Esophagus muscularis mucosa (tissue), 4 donors: ENCODE measurements at regions not wholly inside any gene's neighbourhood (a gene's known extent, or its start where the extent isn't known, plus 50 kb on each side); places are given as distances from the start of the nearest gene placed in this dataset.

Source experiments
- DNase-seq: peaks from one replicate; pipeline ENCODE4 v3.0.0-alpha.2; 2017; ENCODE audit errors: extremely low spot score
- H3K27ac ChIP-seq, 4 donors: fragments of 200-600 bp; sonication (generic); replicated peaks in 1 of 4; 1 replicate in 3 of 4; 2 replicates in 1 of 4; pipeline ENCODE4 v1.5.1; 2016 to 2019; ENCODE audit warnings: mild to moderate bottlenecking in 1 of 4
- H3K27me3 ChIP-seq, 4 donors: fragments of 200-600 bp; sonication (generic); one replicate each; pipeline versions ENCODE4 v1.5.1 to v1.6.0; 2016 to 2019
- H3K36me3 ChIP-seq, 4 donors: fragments of 200-600 bp; sonication (generic); one replicate each; pipeline ENCODE4 v1.5.1; 2016 to 2019
- H3K4me1 ChIP-seq, 4 donors: fragments of 200-600 bp; sonication (generic); one replicate each; pipeline ENCODE4 v1.5.1; 2016 to 2019
- H3K4me3 ChIP-seq, 4 donors: fragments of 200-600 bp; sonication (generic); 1 replicate in 2 of 4; 2 replicates in 2 of 4; pipeline ENCODE4 v1.5.1; 2016 to 2019; ENCODE audit warnings: mild to moderate bottlenecking in 4 of 4, moderate library complexity in 1 of 4
- H3K9me3 ChIP-seq, 4 donors: fragments of 200-600 bp; sonication (generic); 1 replicate in 3 of 4; 2 replicates in 1 of 4; pipeline ENCODE4 v1.5.1; 2016 to 2019
- EP300 ChIP-seq: sonication (generic); formaldehyde crosslinking; IDR thresholded peaks from one replicate; pipeline ENCODE4 v1.6.1; 2017; ENCODE audit warnings: antibody characterized with exemption
- POLR2A ChIP-seq: fragments of 450-650 bp; IDR thresholded peaks from one replicate; pipeline ENCODE4 v1.6.1; 2017; ENCODE audit warnings: antibody characterized with exemption, moderate library complexity, mild to moderate bottlenecking, low read depth
- POLR2AphosphoS5 ChIP-seq, 2 donors: sonication (generic); formaldehyde crosslinking; IDR thresholded peaks; one replicate each; pipeline ENCODE4 v1.6.1; 2017; ENCODE audit warnings: antibody characterized with exemption in 2 of 2
- WGBS: methylation state at CpG from one replicate; pipeline ENCODE4 v1.1.5; 2018; 5-methylcytosine and 5-hydroxymethylcytosine counted together
- intact Hi-C: fragments of 100-400 bp; cut with DNase I; formaldehyde crosslinking; loops from one replicate; pipeline ENCODE4 v1.15.1; 2023
- TF ChIP-seq, protein P1 (sequence below), 3 experiments: fragments of 200-600 bp in 2 of 3; fragments of 450-650 bp in 1 of 3; sonication (generic) in 2 of 3; IDR thresholded peaks; one replicate each; pipeline ENCODE4 v1.5.1; 2017 to 2019; ENCODE audit warnings: antibody characterized with exemption in 3 of 3, mild to moderate bottlenecking in 2 of 3, moderate library complexity in 1 of 3

DNA sequence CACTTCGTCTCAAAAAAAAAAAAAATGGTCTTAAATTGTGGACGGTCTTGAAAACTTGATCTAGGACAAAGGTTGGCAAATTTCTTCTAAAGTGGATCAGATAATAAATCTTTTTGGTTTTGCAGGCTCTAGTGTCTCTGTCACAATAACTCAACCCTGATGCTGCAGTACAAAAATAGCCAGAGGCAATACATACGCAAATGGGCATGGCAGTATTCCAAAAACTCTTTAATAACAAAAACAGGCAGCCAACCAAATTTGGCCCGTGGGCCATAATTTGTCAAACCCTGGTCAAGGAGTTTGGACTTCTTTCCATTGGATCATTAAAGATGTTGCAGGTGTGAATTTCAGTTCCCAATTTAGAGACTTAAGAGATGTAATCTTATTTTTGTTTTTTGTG lies 93.5 kb upstream of the MRI1 start:
- Histone ChIP-seq H3K27ac (no peak overlapping the region), H3K4me3 (no peak overlapping the region), H3K27me3 (peaks cover 0 to 5% (median 0%) of the 10 kb centered on the region in 4 donors), H3K36me3 (no peaks in the 10 kb centered on the region), H3K9me3 (peaks cover 0 to 4% (median 0%) of the 10 kb centered on the region in 4 donors), H3K4me1 (no peaks in the 10 kb centered on the region)
- DNase-seq = no peak
- TF ChIP-seq, protein P1, sequence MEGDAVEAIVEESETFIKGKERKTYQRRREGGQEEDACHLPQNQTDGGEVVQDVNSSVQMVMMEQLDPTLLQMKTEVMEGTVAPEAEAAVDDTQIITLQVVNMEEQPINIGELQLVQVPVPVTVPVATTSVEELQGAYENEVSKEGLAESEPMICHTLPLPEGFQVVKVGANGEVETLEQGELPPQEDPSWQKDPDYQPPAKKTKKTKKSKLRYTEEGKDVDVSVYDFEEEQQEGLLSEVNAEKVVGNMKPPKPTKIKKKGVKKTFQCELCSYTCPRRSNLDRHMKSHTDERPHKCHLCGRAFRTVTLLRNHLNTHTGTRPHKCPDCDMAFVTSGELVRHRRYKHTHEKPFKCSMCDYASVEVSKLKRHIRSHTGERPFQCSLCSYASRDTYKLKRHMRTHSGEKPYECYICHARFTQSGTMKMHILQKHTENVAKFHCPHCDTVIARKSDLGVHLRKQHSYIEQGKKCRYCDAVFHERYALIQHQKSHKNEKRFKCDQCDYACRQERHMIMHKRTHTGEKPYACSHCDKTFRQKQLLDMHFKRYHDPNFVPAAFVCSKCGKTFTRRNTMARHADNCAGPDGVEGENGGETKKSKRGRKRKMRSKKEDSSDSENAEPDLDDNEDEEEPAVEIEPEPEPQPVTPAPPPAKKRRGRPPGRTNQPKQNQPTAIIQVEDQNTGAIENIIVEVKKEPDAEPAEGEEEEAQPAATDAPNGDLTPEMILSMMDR (IDR thresholded peaks at IDR 0.05) = no peak
- TF ChIP-seq POLR2A (no peak), POLR2AphosphoS5 (IDR thresholded peaks at IDR 0.05) (no peak), EP300 (no peak)
- intact Hi-C loops = no loop called here
- 71% methylated on average over 4 of the region's 4 CpGs for WGBS

DNA sequence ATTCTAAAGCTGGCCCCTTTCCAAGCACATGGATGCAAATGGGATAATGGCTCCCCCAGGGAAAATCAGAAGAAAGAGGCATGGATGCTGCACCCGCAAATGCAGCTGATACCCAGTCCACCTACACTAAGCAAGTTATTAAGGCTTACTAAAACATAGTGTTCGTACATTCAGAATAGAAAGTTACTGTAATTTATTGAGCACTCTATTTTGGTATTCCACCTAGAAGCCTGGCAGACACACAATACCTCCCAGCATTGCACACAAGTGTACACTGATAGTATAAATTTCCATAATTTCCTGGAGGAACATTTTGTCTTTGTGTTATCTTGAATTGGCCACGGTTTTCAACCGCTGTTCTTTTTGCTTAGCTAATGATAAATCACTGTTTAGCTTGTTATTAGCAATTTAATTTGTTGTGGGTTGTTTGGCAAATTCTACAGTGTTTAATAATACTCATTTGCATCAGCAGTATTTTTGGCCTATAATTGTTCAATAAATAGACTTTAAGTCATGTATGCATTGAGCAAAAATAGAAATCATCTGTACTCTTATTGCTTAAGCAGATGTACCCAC lies 94.5 kb upstream of the MRI1 start:
- Histone ChIP-seq H3K36me3 (no peaks in the 10 kb centered on the region), H3K4me1 (no peaks in the 10 kb centered on the region), H3K27ac (no peak overlapping the region), H3K27me3 (peaks cover 0 to 5% (median 0%) of the 10 kb centered on the region in 4 donors), H3K9me3 (peaks cover 0 to 4% (median 0%) of the 10 kb centered on the region in 4 donors), H3K4me3 (no peak overlapping the region)
- WGBS = 85% methylated on average over 4 of the region's 4 CpGs
- intact Hi-C loops = no loop called here
- DNase-seq = no peak
- TF ChIP-seq POLR2A = no peak
- no peak for TF ChIP-seq EP300

DNA sequence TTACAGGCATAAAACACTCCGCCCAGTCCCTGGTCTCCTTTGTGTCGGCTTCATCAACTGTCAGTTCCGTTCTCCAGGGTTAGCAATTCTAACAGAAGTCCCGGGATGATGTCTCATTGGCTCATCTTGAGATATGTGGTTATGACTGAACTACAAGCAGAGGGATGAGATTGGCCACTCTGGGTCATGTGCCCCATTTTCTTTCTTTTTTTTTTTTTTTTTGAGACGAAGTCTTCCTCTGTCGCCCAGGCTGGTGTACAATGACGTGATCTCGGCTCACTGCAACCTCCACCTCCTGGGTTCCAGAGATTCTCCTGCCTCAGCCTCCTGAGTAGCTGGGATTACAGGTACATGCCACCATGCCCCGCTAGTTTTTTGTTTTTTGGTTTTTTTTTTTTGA lies 95.4 kb upstream of the MRI1 start:
- intact Hi-C loops = no loop called here
- TF ChIP-seq POLR2A (no peak), POLR2AphosphoS5 (IDR thresholded peaks at IDR 0.05) (no peak)
- DNase-seq = no peak
- WGBS = 84% methylated on average over 9 of the region's 9 CpGs
- no peaks in the 10 kb centered on the region for H3K36me3 ChIP-seq
- peaks cover 0 to 4% (median 0%) of the 10 kb centered on the region in 4 donors for H3K9me3 ChIP-seq
- peaks cover 0 to 5% (median 0%) of the 10 kb centered on the region in 4 donors for H3K27me3 ChIP-seq
- no peak overlapping the region for H3K4me3 ChIP-seq
- no peak overlapping the region for H3K27ac ChIP-seq
- no peaks in the 10 kb centered on the region for H3K4me1 ChIP-seq

DNA sequence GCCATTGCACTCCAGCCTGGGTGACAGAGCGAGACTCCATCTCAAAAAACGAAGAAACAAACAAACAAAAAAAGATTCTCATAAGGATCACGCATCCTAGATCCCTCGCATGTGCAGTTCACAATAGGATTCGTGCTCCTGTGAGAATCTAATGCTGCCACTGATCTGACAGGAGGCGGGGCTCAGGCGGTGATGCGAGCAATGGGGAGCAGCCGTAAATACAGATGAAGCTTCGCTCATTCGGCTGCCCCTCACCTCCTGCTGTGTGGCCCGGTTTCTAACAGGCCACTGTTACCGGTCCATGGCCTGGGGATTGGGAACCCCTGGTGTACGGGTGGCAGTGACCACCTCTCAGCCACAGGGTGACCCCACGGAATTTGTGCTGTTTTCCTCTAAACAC lies 98.2 kb upstream of the MRI1 start:
- Histone ChIP-seq H3K27ac (no peak overlapping the region), H3K9me3 (no peaks in the 10 kb centered on the region), H3K27me3 (peaks cover 0 to 5% (median 0%) of the 10 kb centered on the region in 4 donors), H3K4me3 (no peak overlapping the region), H3K4me1 (no peaks in the 10 kb centered on the region), H3K36me3 (no peaks in the 10 kb centered on the region)
- TF ChIP-seq POLR2A (no peak), POLR2AphosphoS5 (IDR thresholded peaks at IDR 0.05) (no peak), EP300 (no peak)
- TF ChIP-seq, protein P1 (IDR thresholded peaks at IDR 0.05) = no peak
- intact Hi-C loops = no loop called here
- DNase-seq = no peak
- 92% methylated on average over 9 of the region's 15 CpGs for WGBS

DNA sequence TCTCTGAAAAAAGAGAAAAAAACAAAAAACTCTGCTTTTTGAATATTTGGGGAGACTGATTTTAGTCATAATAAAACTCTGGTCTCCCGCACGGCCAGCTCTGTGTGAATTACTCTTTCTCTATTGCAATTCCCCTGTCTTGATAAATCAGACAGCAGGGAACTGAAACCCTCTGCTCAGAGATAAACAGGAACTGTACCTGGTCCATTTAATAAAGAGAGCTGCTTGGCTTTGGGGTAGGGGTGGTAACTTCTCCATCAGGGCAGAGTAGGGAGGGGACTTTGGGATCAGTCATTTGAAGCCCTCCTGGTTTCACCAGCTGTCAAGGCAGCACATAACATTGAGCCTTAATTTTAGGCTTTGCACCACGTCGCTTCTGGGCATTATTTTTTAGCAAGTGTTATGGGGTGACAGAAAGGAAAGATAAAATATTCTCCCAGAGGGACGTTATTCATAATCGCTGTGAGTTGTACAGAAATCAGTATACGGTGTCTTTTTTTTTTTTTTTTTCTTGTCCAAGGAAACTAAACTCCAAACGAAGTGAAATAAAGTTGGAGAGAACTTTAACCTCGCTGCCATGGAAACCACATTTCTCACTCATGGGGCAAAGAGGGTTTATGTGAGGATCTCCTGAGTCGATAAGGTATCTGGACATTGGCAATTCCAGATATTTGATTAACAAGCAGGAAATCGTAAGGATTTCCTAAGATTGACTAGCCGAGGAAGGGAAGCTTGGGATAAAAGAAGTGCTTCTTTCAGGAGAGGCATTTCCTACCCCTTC lies 99.0 kb upstream of the MRI1 start:
- intact Hi-C loops = no loop called here
- no peak overlapping the region for H3K27ac ChIP-seq
- TF ChIP-seq, protein P1 (IDR thresholded peaks at IDR 0.05) = no peak
- TF ChIP-seq POLR2AphosphoS5 (IDR thresholded peaks at IDR 0.05) (no peak), EP300 (no peak), POLR2A (no peak)
- DNase-seq = no peak
- H3K4me1 ChIP-seq = no peaks in the 10 kb centered on the region
- H3K27me3 ChIP-seq = peaks cover 0 to 5% (median 0%) of the 10 kb centered on the region in 4 donors
- H3K4me3 ChIP-seq = no peak overlapping the region
- H3K36me3 ChIP-seq = no peaks in the 10 kb centered on the region
- 63% methylated on average over 12 of the region's 12 CpGs for WGBS
- H3K9me3 ChIP-seq = no peaks in the 10 kb centered on the region
